NOMO-1 treated with dmso at 0.1 percent for 144 hours (cell line): ENCODE measurements at regions not wholly inside any gene's neighbourhood (a gene's known extent, or its start where the extent isn't known, plus 50 kb on each side); places are given as distances from the start of the nearest gene placed in this dataset.

Source experiments
- DNase-seq: peaks from one replicate; lab custom pipeline; 2025; ENCODE audit not compliant: unreplicated experiment; lab: John Stamatoyannopoulos, UW

DNA sequence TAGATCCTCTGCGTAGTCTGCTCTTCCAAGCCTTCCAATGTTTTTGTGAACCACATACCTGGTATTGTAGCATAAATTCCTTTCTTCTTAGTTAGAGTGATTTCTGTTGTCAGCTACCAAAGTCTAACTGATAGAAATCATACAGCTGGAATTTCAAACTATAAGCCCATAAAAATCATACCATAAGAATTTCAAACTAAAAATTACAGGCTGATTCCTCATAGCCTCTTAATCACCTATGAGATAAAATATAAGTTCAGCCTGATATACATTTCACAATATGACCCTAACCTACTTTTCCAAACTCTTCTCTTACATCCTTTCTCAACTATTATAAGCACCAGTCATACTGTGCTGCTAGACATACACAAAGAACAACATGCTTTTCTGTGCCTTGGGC, 64.8 kb downstream of the PTHLH start:
- no peak for DNase-seq

- no peak for DNase-seq
Observed at GRCh38 chr12:27906658-27907473, 65.7 kb downstream of the PTHLH start.

GRCh38 chr12:27906127-27906500, 66.4 kb downstream of the PTHLH start:
- DNase-seq = no peak

GRCh38 chr12:27905285-27906126, 67.0 kb downstream of the PTHLH start:
- DNase-seq = no peak

- no peak for DNase-seq
Observed at GRCh38 chr12:27902651-27903050, 69.9 kb downstream of the PTHLH start.

DNA sequence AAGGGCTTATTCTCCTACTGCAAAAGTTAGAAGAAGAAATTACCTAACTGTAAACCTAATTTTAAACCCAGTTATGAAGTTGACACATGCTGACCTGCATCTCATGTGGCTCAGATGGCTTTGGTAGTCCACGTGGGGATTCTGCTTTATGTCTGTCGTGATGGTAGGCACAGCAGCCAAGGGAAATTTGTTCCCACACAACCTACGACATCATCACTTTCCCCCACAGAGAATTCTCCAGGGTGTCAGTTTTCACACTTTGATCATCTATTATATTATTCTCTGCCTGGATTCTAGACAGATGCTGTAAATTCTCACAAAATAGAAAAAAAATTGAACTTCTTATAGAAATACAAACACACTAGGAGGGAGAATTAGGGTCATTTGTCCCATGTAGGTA, 70.6 kb downstream of the PTHLH start:
- no peak for DNase-seq

- no peak for DNase-seq
Observed at GRCh38 chr12:27900920-27901879, 71.3 kb downstream of the PTHLH start.

GRCh38 chr12:27899151-27899661, 73.3 kb downstream of the PTHLH start:
- no peak for DNase-seq

DNA sequence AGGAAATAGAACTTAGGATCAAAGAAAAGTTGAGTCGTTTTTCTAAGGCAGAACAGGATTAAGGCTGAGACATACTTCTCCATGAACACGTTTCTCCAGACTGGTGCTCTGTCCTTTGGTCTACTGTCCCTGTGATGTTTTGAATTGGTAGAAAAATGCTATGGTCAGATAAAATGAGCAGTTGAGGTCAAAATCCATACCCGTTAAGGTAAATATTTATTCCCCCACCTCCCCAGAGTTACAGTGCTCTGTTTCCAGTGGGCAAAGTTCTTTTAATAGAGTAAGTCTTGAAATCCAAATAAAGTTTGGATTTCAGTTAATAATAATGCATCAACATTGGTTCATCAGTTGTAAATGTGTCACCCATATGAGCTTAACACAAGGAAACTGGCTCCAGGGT, 74.5 kb downstream of the PTHLH start:
- DNase-seq = no peak

- no peak for DNase-seq
Observed at GRCh38 chr12:27896419-27896990, 76.0 kb downstream of the PTHLH start.

GRCh38 chr12:27894309-27894708, 78.2 kb downstream of the PTHLH start:
- no peak for DNase-seq

GRCh38 chr12:27879708-27880107, 92.8 kb downstream of the PTHLH start:
- DNase-seq = no peak

DNA sequence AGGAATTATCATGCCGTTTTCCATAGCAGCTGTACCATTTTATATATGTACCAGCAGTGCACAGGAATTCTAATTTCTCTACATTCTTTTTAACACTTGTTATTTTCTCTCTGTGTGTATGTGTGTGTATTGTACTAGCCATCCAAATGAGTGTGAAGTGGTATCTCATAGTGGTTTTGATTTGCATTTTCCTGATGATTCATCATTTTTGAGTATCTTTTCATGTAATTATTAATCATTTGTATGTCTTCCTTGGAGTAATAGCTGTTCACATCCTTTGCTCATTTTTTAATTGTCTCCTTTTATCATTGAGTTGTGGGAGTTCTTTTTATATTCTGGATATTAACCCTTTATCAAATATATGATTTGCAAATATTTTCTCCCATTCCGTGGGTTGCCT, 95.6 kb upstream of the MANSC4 start:
- DNase-seq = no peak

- no peak for DNase-seq
Observed at GRCh38 chr12:27873010-27873409, 93.0 kb upstream of the MANSC4 start.

- DNase-seq = no peak
Observed at GRCh38 chr12:27871946-27872345, 91.9 kb upstream of the MANSC4 start.

DNA sequence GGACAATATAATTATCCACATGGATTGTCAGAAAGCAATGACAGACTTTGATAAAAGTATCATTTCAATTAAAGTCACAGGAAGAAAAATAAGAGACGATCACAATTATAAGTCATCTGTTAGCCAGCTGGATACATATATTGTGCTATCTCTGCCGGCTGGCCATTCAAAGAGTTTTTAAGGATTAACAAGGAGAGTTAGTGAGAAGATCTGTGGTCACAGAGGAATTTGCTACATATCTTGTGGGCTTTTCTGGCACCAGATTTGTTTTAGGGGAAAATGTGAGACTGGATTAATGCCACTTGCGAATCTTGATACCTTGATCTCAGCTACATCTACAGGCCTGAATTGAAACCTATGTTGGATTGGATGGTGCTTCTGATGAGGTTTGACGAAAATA, 90.9 kb upstream of the MANSC4 start:
- no peak for DNase-seq

DNA sequence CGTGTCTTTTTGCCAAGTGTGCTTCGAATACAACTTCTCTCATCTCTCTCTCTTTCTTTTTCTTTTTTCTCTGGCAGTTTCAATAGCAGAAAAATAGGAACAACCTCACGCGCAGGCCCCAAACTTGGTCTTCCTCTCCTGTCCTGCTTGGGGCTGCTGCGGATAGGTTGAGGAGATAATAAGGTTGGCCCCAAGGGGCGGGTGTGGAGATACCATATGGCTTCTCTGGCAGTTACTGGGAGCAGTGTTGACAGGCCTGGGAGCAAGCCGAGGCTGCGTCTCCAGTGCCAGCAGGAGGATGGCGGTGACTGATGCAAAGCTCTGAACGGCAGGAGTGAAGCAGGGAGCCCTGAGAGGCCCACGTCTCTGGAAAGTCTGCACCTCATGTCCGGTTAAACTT, 89.5 kb upstream of the MANSC4 start:
- DNase-seq = no peak

GRCh38 chr12:27868139-27868538, 88.1 kb upstream of the MANSC4 start:
- DNase-seq = no peak

- DNase-seq = no peak
Observed at GRCh38 chr12:27866373-27867101, 86.5 kb upstream of the MANSC4 start.

- DNase-seq = peak; percentile 51
Observed at GRCh38 chr12:27865421-27865820, 85.4 kb upstream of the MANSC4 start.
